Fibroblast of lung (primary cell): ENCODE measurements at regions not wholly inside any gene's neighbourhood (a gene's known extent, or its start where the extent isn't known, plus 50 kb on each side); places are given as distances from the start of the nearest gene placed in this dataset.

ENCODE experiments used
- EZH2 ChIP-seq: IDR thresholded peaks from 2 replicates; pipeline ENCODE4 v1.5.1; 2012; ENCODE audit warnings: low read length, control low read depth, mild to moderate bottlenecking; ENCODE audit errors: missing control alignments
- TF ChIP-seq, protein P1 (sequence below), 2 donors: IDR thresholded peaks in 1 of 2; conservative IDR thresholded peaks in 1 of 2; 1 replicate in 1 of 2; 2 replicates in 1 of 2; pipeline ENCODE4 v1.5.1; 2011 to 2012; ENCODE audit warnings: low read length in 2 of 2, control low read depth in 1 of 2, inconsistent platforms in 1 of 2, low read depth in 1 of 2, mild to moderate bottlenecking in 1 of 2

GRCh38 chr13:111025310-111025709, 89.8 kb upstream of the ARHGEF7 start:
- TF ChIP-seq, protein P1, sequence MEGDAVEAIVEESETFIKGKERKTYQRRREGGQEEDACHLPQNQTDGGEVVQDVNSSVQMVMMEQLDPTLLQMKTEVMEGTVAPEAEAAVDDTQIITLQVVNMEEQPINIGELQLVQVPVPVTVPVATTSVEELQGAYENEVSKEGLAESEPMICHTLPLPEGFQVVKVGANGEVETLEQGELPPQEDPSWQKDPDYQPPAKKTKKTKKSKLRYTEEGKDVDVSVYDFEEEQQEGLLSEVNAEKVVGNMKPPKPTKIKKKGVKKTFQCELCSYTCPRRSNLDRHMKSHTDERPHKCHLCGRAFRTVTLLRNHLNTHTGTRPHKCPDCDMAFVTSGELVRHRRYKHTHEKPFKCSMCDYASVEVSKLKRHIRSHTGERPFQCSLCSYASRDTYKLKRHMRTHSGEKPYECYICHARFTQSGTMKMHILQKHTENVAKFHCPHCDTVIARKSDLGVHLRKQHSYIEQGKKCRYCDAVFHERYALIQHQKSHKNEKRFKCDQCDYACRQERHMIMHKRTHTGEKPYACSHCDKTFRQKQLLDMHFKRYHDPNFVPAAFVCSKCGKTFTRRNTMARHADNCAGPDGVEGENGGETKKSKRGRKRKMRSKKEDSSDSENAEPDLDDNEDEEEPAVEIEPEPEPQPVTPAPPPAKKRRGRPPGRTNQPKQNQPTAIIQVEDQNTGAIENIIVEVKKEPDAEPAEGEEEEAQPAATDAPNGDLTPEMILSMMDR (conservative IDR thresholded peaks at IDR 0.05 in 1 of 2, IDR thresholded peaks at IDR 0.05 in 1 of 2; ENCODE audit: low read depth in 1 of 2, low read length in 2 of 2): no peak
- TF ChIP-seq EZH2: no peak
